ENCODE measurements at regions not wholly inside any gene's neighbourhood (a gene's known extent, or its start where the extent isn't known, plus 50 kb on each side); places are given as distances from the start of the nearest gene placed in this dataset.

- TF ChIP-seq EZH2 (IDR thresholded peaks at IDR 0.05; ENCODE audit: insufficient read depth, low read length), result no peak
- TF ChIP-seq CTCF (IDR thresholded peaks at IDR 0.05; ENCODE audit: insufficient read depth, low read depth, low read length), result no peak
Observed at GRCh38 chr6:51410453-51410852, 591.8 kb downstream of the TFAP2B start.
